NCI-H226 (cell line): ENCODE measurements at regions not wholly inside any gene's neighbourhood (a gene's known extent, or its start where the extent isn't known, plus 50 kb on each side); places are given as distances from the start of the nearest gene placed in this dataset.
"Not testable (repeated sequence)": the region's sequence is repeated elsewhere in the genome, so short reads cannot be mapped to it uniquely, and the experiment has no call there.

Experiments
- DNase-seq: peaks from one replicate; pipeline ENCODE4 v3.0.0-alpha.2; 2015

- DNase-seq: peak; percentile 75
Measured at GRCh38 chr6:150499882-150500312, 99.8 kb upstream of the PLEKHG1 start.

DNA sequence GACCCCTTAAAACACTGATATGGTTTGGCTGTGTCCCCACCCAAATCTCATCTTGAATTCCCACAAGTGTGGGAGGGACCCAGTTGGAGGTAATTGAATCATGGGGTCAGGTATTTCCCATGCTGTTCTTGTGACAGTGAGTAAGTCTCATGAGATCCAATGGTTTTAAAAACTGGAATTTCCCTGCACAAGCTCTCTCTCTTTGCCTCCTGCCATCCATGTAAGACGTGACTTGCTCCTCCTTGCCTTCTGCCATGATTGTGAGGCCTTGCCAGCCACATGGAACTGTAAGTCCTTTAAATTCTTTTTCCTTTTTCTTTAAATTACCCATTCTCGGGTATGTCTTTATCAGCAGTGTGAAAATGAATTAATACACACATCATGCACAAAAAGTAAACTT, 99.1 kb upstream of the PLEKHG1 start:
- DNase-seq: not testable (repeated sequence)

DNA sequence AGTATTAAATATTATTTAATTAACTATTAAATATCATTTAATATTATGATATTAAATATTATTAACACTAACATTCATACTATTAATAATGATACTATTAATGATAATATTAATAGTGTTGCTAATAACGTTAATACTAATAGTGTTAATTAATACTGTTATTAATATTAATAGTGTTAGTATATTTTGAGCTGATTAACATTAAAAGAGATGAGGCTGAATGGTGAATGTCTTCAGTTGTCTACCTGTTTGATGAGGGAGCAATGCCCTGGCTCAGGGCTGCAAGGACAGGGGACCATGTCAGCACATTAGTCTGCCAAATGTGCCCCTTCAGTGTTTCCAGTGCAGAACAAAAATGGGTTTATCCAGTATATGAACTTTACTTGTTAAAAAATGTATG, 96.6 kb upstream of the PLEKHG1 start:
- no peak for DNase-seq

- DNase-seq: no peak
Measured at GRCh38 chr6:150503586-150504339, 95.9 kb upstream of the PLEKHG1 start.

GRCh38 chr6:150507361-150507760, 92.3 kb upstream of the PLEKHG1 start:
- not testable (repeated sequence) for DNase-seq

DNA sequence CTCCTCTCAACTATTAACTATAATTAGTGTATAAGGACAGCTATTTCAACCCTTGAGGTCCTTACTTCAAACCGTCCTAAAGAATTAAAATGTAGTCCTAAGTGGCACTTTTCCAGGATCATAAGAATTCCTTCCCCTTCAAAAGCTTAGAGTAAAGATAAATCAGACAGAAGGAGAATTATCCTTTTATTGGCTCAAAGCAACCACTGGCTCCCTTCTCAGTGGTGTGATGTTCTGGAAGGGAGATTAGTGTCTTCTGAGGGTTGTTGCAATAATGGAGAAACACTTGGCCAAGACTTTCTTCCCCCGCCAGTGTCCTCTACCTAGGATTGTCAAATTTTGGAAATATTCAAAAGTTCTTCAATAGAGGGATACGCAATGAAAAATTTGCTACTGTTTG, 89.1 kb upstream of the PLEKHG1 start:
- DNase-seq: no peak

- DNase-seq: no peak
Measured at GRCh38 chr6:150511313-150511712, 88.4 kb upstream of the PLEKHG1 start.

- DNase-seq: no peak
Measured at GRCh38 chr6:150514806-150515380, 84.8 kb upstream of the PLEKHG1 start.

DNA sequence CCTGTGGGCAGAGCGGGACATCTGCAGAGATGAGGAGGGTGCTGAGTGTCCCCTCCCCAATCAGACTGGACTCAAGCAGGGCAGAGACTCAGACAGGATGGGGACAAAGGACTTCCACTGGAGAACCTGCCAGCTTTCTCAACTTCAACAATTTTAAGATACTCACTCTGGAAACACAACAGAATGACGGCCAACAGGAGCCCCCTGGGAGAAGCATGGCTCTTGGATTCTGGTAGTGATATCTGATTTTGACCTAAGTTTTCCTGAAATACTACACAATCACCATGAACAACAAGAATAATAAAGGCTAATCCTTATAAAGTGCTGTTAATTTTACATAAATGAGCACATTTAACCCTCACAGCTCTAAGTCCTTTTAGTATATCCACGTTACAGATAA, 83.5 kb upstream of the PLEKHG1 start:
- DNase-seq: no peak

DNA sequence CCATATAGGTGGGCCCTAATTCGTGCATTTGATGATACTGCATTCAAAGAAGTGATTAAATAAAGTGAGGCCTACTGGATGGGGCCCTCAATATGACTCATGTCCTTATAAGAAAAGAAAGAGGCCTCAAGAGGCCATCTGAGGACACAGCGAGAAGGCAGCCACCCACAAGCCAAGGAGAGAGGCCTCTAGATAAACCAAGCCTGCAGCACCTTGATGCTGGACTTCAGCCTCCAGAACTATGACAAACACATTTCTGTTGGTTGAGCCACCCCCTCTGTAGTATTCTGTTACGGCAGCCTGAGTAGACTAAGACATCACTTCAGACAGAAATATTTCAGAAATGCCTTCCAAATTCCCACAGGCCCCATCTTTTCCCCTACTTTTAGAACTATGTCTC, 82.5 kb upstream of the PLEKHG1 start:
- no peak for DNase-seq

- no peak for DNase-seq
Measured at GRCh38 chr6:150521482-150521881, 78.2 kb upstream of the PLEKHG1 start.

DNA sequence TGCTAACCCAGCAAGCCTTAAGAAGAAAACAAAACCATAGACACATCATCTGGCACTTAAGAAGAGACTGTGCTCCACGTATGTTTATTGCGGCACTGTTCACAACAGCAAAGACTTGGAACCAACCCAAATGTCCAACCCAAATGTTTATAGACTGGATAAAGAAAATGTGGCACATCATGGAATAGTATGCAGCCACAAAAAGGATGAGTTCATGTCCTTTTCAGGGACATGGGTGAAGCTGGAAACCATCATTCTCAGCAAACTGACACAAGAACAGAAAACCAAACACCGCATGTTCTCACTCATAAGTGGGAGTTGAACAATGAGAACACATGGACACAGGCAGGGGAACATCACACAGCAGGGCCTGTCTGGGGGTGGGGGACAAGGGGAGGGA, 76.5 kb upstream of the PLEKHG1 start:
- DNase-seq: not testable (repeated sequence)

- DNase-seq: no peak
Measured at GRCh38 chr6:150525300-150525699, 74.4 kb upstream of the PLEKHG1 start.

GRCh38 chr6:150527100-150527499, 72.6 kb upstream of the PLEKHG1 start:
- DNase-seq: no peak

GRCh38 chr6:150528648-150529285, 70.9 kb upstream of the PLEKHG1 start:
- peak; percentile 61 for DNase-seq

- DNase-seq: no peak
Measured at GRCh38 chr6:150529646-150530045, 70.0 kb upstream of the PLEKHG1 start.

GRCh38 chr6:150531957-150532356, 67.7 kb upstream of the PLEKHG1 start:
- no peak for DNase-seq

DNA sequence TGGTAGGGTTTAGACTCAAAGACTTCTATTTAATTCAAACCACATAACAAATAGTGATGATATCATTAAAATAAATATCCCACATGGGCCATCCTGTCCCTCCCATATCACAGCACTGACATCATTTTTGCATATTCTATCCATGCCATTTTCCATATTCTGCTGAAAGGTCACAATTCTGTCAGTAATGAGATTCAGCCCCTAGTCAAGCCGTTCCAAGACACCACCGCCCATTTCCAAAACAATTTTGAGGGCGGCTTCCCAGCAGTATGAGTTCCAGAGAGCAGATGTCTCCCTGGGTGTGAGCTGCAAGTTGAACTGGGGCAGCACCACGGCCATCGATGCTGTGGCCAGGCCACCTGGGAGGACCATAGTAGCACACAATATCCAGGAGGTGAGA, 65.1 kb upstream of the PLEKHG1 start:
- DNase-seq: no peak

DNA sequence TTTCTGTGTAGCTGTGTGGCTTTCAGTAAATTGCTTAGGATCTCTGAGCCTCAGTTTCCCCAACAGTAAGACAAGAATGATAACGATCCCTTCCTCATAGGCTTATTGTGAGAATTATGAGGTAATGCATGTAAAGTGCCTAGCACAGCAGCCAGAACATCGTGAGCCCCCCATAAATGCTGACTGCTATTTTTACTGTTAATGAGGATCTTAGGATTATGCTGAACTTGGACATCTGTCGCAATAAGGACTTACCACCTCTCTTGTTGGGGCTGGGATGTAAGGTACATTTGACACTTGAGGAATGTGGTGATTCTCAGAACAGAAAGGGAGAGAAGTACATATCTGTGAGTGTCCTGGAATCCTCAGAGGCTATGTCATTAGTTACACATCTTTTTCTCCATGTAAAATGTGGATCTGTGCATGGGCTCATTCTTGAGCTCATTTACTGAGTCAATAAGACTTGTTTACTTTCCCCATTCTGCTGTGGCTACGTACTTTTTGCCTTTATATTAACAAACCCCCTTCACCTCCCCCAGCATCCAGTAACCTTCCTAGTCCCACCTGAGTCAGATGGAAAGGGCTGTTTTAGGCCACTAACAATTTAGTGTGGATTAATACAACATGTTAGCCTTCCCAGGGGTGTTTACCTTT, 64.4 kb upstream of the PLEKHG1 start:
- DNase-seq: no peak

DNA sequence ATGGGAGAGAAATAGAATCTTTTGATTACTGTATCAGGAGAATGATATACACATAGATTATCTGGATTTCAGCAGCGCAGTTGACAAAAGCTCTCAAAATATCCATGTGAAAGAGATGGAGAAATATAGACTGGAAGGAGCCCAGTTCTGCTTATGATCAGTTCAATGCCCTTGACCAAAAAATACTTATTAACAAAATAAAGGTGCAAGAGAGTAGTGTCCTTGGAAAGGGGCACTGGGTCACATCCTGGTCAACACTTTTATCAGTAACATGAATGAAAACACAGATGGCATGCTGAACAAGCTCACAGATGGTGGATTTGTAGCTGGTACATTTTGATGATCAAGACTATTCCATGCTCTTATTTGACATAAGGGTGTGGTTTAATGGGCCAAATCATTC, 63.9 kb upstream of the PLEKHG1 start:
- DNase-seq: no peak

DNA sequence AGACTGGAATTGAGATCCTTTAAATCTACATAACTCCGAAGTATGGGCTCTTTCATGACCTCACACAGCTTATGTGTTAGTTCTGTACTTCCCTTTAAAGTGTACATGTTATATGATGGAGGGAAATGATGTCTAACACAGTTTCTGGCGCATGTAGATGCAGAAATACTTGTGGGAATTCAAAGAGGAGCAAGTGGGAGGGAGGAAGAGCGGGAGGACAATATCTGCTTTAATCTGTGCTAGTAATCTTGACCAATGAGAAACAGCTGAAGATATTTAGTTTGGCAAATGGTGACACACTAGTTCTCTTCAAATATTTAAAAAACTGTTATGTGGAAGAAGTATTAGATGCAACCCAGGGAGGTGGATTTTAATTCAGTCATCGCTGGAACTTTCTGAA, 62.9 kb upstream of the PLEKHG1 start:
- no peak for DNase-seq

DNA sequence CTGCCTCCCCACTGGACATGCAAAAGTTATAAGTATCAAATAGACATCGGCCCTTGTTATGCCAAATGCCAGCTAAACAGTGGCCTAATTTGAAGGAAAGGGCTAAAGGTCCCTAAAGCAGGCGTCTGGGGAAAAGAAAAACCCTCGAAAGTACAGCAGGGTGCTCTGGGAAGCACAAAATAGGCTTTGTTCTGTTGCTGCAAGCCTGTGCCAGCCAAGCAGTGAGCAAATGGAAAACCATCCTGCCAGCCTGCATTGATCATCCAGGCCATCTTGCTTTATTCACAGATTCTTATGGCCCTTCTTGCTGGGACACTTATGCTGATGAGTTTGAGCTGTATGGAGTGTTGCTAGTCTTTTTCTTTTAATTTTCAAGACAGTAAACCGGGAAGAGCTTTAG, 62.2 kb upstream of the PLEKHG1 start:
- no peak for DNase-seq

DNA sequence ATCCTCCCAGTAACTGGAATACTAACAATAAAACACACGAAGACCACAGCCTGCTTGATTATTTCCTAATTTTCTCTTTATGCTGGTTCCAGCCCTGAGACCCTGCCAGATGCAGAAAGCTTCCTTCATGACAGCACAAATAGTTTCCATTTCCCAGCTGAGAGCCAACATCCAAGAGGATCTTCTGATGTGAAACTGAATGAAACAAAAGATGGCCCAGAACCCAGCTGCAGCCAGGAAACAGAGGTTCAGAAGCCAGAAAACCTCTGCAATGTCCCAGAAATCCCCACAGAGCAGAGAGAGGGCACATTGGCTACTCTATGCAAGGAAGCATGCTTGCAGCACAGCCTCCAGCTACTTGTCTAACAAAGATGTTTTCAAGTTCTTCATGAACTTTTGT, 61.8 kb upstream of the PLEKHG1 start:
- no peak for DNase-seq

DNA sequence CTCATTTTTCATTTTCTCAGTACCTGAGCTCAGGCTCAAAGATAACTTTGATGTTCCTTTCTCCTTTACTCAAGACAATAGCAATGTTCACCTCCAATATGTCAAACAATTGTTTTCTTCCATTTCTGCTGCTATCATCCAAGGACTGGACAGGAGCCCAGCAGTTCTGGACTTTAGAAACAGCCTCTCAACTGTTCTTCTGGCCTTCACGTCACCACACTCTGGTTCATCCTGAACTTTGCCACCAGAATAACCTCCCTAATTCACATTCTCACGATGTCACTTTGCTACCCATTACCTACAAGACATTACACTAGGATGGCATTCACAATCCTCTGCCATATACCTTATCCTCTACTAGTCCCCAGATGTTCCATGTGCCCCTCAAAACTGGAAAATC, 60.6 kb upstream of the PLEKHG1 start:
- DNase-seq: no peak
